ENCODE measurements at regions not wholly inside any gene's neighbourhood (a gene's known extent, or its start where the extent isn't known, plus 50 kb on each side); places are given as distances from the start of the nearest gene placed in this dataset.

DNA sequence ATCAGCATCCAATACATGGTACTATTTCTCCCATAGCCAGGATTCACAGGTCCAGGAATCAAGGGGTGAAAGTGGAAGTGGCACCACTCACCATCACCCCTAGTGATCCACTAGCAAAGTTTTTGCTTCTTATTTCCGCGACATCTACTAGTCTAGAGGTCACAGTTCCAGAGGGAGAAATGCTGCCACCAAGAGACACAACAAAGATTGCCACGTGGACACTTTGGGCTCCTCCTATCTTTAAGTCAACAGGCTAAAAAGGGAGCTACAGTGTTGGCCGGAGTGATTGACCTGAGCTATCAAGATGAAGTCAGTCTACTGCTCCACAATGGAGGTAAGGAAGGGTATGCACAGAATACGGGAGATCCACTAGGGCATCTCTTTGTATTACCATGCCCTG lies 178.2 kb downstream of the AKR1D1 start:
- no peak overlapping the region for H3K4me3 ChIP-seq
- no peaks in the 10 kb centered on the region for H3K9me3 ChIP-seq
- H3K27ac ChIP-seq: no peak overlapping the region
- H3K4me1 ChIP-seq (replicated peaks): no peaks in the 10 kb centered on the region
- intact Hi-C loops (cut with DNase I): no loop called here
- 88% methylated on average over 5 of the region's 5 CpGs for WGBS
- DNase-seq (ENCODE audit: low spot score): no peak
- no peaks in the 10 kb centered on the region for H3K27me3 ChIP-seq (replicated peaks; ENCODE audit: insufficient read depth)
- H3K36me3 ChIP-seq: no peaks in the 10 kb centered on the region
- TF ChIP-seq POLR2AphosphoS5 (IDR thresholded peaks at IDR 0.05) (no peak), CTCF (IDR thresholded peaks at IDR 0.05) (no peak), POLR2A (IDR thresholded peaks at IDR 0.05) (no peak)

DNA sequence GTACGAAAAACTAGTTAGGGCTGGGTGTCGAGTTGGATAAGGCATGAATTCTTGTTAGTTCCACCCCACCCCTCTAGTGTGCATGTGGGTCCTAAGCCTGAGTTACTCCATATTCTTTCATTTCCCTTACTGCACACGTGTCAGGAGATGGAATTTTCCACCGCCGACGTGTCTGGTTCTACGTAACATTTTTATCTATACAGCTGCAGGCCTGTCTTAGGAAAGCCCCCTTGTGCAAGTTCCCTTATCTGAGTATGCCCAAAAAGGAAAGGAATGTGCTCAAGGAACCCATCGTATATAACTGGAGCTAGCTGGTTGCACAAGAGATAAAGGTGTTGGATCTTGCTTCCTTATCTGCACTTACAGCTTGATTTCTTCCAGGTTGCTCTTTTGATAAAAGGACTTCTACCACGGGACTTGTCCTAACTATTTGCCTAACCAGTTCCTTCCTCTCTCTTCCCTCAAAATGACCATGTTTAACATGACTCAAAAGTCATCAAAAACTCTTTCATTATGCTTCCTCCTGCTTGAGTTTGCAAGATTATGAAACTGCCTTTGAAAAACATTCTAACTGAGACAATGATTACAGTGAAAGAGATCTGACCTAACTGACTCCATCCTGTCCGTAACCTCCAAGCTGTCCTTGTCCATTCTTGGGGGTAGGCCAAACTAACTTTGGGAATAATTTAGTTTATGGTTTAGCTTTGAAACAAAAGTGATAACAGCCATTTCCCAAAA lies 181.4 kb downstream of the AKR1D1 start:
- WGBS: 42% methylated on average over 10 of the region's 10 CpGs
- intact Hi-C loops (cut with DNase I): no loop called here
- no peak for DNase-seq (ENCODE audit: low spot score)
- no peaks in the 10 kb centered on the region for H3K27me3 ChIP-seq (replicated peaks; ENCODE audit: insufficient read depth)
- no peaks in the 10 kb centered on the region for H3K9me3 ChIP-seq
- H3K27ac ChIP-seq: no peak overlapping the region
- H3K4me1 ChIP-seq (replicated peaks): no peaks in the 10 kb centered on the region
- no peaks in the 10 kb centered on the region for H3K36me3 ChIP-seq
- no peak overlapping the region for H3K4me3 ChIP-seq
- TF ChIP-seq POLR2AphosphoS5 (IDR thresholded peaks at IDR 0.05) (no peak), CTCF (IDR thresholded peaks at IDR 0.05) (no peak), POLR2A (IDR thresholded peaks at IDR 0.05) (no peak)

GRCh38 chr7:138258197-138258559 lies 181.9 kb downstream of the AKR1D1 start:
- no peaks in the 10 kb centered on the region for H3K27me3 ChIP-seq (replicated peaks; ENCODE audit: insufficient read depth)
- 59% methylated on average over 3 of the region's 3 CpGs for WGBS
- intact Hi-C loops (cut with DNase I): no loop called here

DNA sequence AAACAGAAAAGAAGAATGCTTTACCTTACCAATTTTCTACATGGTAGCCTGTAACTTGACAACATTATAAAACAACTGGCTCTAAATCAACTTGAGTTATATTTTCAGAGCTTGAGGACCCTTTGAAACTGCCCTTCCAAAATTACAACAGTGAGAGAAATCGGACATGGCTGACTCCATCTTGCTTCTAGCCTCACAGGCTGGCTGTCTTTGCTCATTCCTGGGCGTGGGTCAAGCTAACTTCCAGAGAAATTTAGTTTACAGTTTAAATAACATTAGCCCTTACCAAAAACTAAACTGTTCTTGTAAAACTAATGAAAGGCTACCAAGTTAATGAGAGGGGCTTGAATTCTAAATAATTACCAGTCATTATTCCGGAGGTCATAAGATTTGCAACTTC lies 183.4 kb downstream of the AKR1D1 start:
- Histone ChIP-seq H3K4me3 (no peak overlapping the region), H3K36me3 (no peaks in the 10 kb centered on the region), H3K27ac (no peak overlapping the region), H3K9me3 (no peaks in the 10 kb centered on the region), H3K27me3 (replicated peaks; ENCODE audit: insufficient read depth) (no peaks in the 10 kb centered on the region), H3K4me1 (replicated peaks) (no peaks in the 10 kb centered on the region)
- DNase-seq (ENCODE audit: low spot score): no peak
- WGBS: 90% methylated on average over 3 of the region's 3 CpGs
- TF ChIP-seq POLR2AphosphoS5 (IDR thresholded peaks at IDR 0.05): no peak
- no peak for TF ChIP-seq POLR2A (IDR thresholded peaks at IDR 0.05)
- no peak for TF ChIP-seq CTCF (IDR thresholded peaks at IDR 0.05)
- intact Hi-C loops (cut with DNase I): no loop called here

More at GRCh38 chr7:138258197-138258559, 181.9 kb downstream of the AKR1D1 start:
- no peak for TF ChIP-seq POLR2A (IDR thresholded peaks at IDR 0.05)
- Histone ChIP-seq H3K4me1 (replicated peaks) (no peaks in the 10 kb centered on the region), H3K36me3 (no peaks in the 10 kb centered on the region), H3K4me3 (no peak overlapping the region), H3K27ac (no peak overlapping the region), H3K9me3 (no peaks in the 10 kb centered on the region)
- no peak for DNase-seq (ENCODE audit: low spot score)

- WGBS: 91% methylated on average over 6 of the region's 6 CpGs
- TF ChIP-seq CTCF (IDR thresholded peaks at IDR 0.05) (no peak), POLR2AphosphoS5 (IDR thresholded peaks at IDR 0.05) (no peak), POLR2A (IDR thresholded peaks at IDR 0.05) (no peak)
- Histone ChIP-seq H3K27ac (no peak overlapping the region), H3K27me3 (replicated peaks; ENCODE audit: insufficient read depth) (no peaks in the 10 kb centered on the region), H3K4me3 (no peak overlapping the region), H3K4me1 (replicated peaks) (no peaks in the 10 kb centered on the region), H3K9me3 (no peaks in the 10 kb centered on the region), H3K36me3 (no peaks in the 10 kb centered on the region)
- DNase-seq (ENCODE audit: low spot score): no peak
- intact Hi-C loops (cut with DNase I): no loop called here
Measured at GRCh38 chr7:138267934-138268333, 191.7 kb downstream of the AKR1D1 start.
